Loucy (cell line): ENCODE measurements at regions not wholly inside any gene's neighbourhood (a gene's known extent, or its start where the extent isn't known, plus 50 kb on each side); places are given as distances from the start of the nearest gene placed in this dataset.

Source experiments
- EZH2phosphoT487 ChIP-seq: fragments of 200-600 bp; IDR thresholded peaks from 2 replicates; pipeline ENCODE4 v1.6.1; 2018; ENCODE audit warnings: antibody characterized with exemption, mild to moderate bottlenecking, moderate library complexity, borderline replicate concordance
- TF ChIP-seq, protein P1 (sequence below): fragments of 200-600 bp; sonication (generic); conservative IDR thresholded peaks from 2 replicates; pipeline ENCODE4 v1.5.1; 2014; ENCODE audit warnings: mild to moderate bottlenecking, antibody characterized with exemption, low read length

DNA sequence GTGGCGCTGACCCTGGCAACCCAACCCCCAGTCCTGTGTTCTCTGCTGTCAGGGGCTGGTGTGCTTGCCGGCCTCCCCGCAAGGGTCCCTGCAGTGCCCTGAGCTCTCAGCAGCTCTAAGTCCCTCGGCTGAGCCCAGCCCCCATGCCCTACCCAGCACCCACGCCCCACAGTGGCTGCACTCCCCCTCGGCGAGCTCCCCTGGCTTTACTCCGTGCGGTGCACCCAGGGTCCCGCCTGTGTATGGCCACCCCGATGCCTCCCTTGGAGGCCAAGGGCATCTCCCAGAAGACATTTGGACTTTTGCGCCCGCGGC, 72.5 kb upstream of the SHISAL1 start:
- TF ChIP-seq, protein P1, sequence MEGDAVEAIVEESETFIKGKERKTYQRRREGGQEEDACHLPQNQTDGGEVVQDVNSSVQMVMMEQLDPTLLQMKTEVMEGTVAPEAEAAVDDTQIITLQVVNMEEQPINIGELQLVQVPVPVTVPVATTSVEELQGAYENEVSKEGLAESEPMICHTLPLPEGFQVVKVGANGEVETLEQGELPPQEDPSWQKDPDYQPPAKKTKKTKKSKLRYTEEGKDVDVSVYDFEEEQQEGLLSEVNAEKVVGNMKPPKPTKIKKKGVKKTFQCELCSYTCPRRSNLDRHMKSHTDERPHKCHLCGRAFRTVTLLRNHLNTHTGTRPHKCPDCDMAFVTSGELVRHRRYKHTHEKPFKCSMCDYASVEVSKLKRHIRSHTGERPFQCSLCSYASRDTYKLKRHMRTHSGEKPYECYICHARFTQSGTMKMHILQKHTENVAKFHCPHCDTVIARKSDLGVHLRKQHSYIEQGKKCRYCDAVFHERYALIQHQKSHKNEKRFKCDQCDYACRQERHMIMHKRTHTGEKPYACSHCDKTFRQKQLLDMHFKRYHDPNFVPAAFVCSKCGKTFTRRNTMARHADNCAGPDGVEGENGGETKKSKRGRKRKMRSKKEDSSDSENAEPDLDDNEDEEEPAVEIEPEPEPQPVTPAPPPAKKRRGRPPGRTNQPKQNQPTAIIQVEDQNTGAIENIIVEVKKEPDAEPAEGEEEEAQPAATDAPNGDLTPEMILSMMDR: no peak
- TF ChIP-seq EZH2phosphoT487: no peak
